Activated B cell treated with CpG ODN at 0.5 μM for 24 hours (primary cell): ENCODE measurements at regions not wholly inside any gene's neighbourhood (a gene's known extent, or its start where the extent isn't known, plus 50 kb on each side); places are given as distances from the start of the nearest gene placed in this dataset.

Source experiments
- ATAC-seq: fragments of 200-7000 bp; cut with Tn5 transposase; one replicate; pipeline ENCODE4 v1.10.0; 2021; ENCODE audit warnings: low read depth, mild to moderate bottlenecking, moderate library complexity
- CTCF ChIA-PET: fragments of 350-600 bp; sonication (Branson Sonifier 250); formaldehyde crosslinking; loops from one replicate; lab custom pipeline; 2021; ENCODE audit warnings: antibody characterized with exemption; lab: Charles Lee
- POLR2A ChIA-PET: fragments of 350-600 bp; sonication (Branson Sonifier 250); formaldehyde crosslinking; loops from one replicate; lab custom pipeline; 2021; ENCODE audit warnings: antibody characterized with exemption; lab: Charles Lee
- DNase-seq: peaks from one replicate; pipeline ENCODE4 v3.0.0; 2022
- H3K27ac Mint-ChIP-seq: one replicate; pipeline ENCODE4 v1.8.0; 2020; ENCODE audit warnings: mixed read lengths
- H3K27me3 Mint-ChIP-seq: one replicate; pipeline ENCODE4 v1.8.0; 2021; ENCODE audit warnings: mixed read lengths
- H3K36me3 Mint-ChIP-seq: one replicate; pipeline ENCODE4 v1.8.0; 2021; ENCODE audit warnings: low read depth, mixed read lengths
- H3K4me1 Mint-ChIP-seq: one replicate; pipeline ENCODE4 v1.8.0; 2021; ENCODE audit warnings: mixed read lengths
- H3K4me3 Mint-ChIP-seq: one replicate; pipeline ENCODE4 v1.8.0; 2020; ENCODE audit warnings: mild to moderate bottlenecking, mixed read lengths
- H3K9me3 Mint-ChIP-seq: one replicate; pipeline ENCODE4 v1.8.0; 2020; ENCODE audit warnings: mixed read lengths
- intact Hi-C: fragments of 100-400 bp; cut with micrococcal nuclease; formaldehyde crosslinking; loops from one replicate; pipeline ENCODE4 v1.15.1; 2024
- TF ChIP-seq, protein P1 (sequence below): fragments of 200-600 bp; IDR thresholded peaks from one replicate; pipeline ENCODE4 v1.8.0; 2022; ENCODE audit warnings: antibody characterized with exemption, mild to moderate bottlenecking

DNA sequence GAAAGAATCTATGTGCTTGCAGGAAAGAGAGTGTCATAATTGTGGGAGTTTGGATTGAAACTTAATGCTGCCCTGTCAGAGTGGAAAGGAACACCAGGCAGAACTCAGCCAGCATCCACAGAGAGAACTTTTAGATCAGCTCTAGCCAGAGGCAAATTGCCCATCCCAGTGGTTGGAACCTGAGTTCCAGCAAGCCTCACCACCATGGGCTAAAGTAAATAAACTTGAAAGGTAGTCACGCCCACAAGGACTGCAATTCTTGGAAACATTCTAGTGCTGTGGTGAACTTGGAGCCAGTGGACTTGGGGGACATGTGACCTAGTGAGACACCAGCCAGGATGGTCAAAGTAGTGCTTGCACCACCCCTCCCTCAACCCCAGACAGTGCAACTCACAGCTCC lies 571.6 kb downstream of the LRRIQ3 start:
- ChIA-PET POLR2A (no interaction called here), CTCF (no interaction called here)
- DNase-seq = no peak
- no peaks in the 10 kb centered on the region for H3K4me1 Mint-ChIP-seq
- no peak overlapping the region for H3K4me3 Mint-ChIP-seq
- no peaks in the 10 kb centered on the region for H3K9me3 Mint-ChIP-seq
- intact Hi-C loops = no loop called here
- no peaks in the 10 kb centered on the region for H3K36me3 Mint-ChIP-seq
- TF ChIP-seq, protein P1, sequence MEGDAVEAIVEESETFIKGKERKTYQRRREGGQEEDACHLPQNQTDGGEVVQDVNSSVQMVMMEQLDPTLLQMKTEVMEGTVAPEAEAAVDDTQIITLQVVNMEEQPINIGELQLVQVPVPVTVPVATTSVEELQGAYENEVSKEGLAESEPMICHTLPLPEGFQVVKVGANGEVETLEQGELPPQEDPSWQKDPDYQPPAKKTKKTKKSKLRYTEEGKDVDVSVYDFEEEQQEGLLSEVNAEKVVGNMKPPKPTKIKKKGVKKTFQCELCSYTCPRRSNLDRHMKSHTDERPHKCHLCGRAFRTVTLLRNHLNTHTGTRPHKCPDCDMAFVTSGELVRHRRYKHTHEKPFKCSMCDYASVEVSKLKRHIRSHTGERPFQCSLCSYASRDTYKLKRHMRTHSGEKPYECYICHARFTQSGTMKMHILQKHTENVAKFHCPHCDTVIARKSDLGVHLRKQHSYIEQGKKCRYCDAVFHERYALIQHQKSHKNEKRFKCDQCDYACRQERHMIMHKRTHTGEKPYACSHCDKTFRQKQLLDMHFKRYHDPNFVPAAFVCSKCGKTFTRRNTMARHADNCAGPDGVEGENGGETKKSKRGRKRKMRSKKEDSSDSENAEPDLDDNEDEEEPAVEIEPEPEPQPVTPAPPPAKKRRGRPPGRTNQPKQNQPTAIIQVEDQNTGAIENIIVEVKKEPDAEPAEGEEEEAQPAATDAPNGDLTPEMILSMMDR = no peak
- no peak for ATAC-seq
- no peaks in the 10 kb centered on the region for H3K27me3 Mint-ChIP-seq
- no peak overlapping the region for H3K27ac Mint-ChIP-seq

DNA sequence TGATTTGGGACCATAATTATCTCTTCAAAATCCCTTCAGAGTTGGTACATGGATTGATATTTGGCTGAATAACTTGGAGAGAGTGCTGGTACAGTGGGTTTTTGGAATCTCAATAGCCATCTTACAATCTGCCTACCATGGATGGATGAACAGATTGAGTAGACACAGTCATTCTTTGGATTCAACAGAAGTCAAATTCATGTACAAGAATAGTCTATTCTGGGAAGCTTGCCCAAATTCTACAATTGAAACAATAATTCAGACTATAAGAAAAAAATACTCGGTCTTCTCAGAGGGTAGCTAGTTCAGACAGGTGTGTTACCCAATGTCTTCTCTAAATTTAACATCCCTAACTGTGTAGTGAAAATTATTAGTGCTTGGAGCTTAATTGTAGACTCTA lies 574.0 kb downstream of the LRRIQ3 start:
- Mint-ChIP-seq H3K27me3 (no peaks in the 10 kb centered on the region), H3K4me1 (no peaks in the 10 kb centered on the region), H3K9me3 (no peaks in the 10 kb centered on the region), H3K27ac (no peak overlapping the region), H3K36me3 (no peaks in the 10 kb centered on the region), H3K4me3 (no peak overlapping the region)
- ChIA-PET CTCF (no interaction called here), POLR2A (no interaction called here)
- intact Hi-C loops = no loop called here
- TF ChIP-seq, protein P1 = no peak
- DNase-seq (no peak), ATAC-seq (no peak)

DNA sequence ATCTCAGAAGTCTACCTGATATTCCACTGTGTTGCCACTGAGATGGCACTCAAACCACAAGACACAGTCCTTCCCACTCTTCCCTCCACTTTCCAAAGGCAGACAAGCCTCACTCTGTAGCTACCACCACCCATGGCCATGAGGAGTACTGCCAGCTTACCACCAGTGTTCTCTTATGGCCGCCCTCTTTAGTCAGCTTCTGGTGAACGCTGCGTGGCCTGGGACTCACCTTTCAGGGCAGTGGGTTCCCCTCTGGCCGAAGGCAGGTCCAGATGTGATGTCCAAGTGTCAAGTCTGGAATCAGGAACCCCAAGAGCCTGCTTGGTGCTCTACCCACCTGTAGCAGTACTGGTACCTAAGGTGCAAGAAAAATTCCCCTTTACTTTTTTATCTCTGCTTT lies 580.8 kb downstream of the LRRIQ3 start:
- CTCF ChIA-PET = no interaction called here

DNA sequence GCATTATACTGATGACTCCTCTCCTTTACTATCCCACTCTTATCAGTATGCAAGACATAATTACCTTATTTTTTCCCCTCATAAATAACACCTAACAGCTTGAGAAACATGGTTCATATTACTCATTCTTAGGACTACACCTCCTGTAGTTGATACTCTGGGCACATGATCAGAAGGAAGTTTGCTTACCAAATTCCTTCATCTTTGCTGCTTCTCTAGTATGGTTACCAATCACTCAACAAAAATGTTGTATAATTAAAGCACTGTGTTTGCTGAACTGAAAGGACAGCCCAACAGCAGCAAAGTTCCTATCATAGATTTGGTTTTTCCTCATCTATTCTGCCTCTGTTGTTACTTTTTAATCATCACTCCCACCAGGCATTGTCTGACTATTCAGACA lies 586.3 kb downstream of the LRRIQ3 start:
- ATAC-seq (no peak), DNase-seq (no peak)
- Mint-ChIP-seq H3K9me3 (peaks cover 3% of the 10 kb centered on the region), H3K27me3 (no peaks in the 10 kb centered on the region), H3K36me3 (no peaks in the 10 kb centered on the region), H3K4me1 (no peaks in the 10 kb centered on the region), H3K4me3 (no peak overlapping the region), H3K27ac (no peak overlapping the region)
- intact Hi-C loops = no loop called here
- TF ChIP-seq, protein P1 = no peak
- ChIA-PET POLR2A (no interaction called here), CTCF (no interaction called here)

More for the DNA sequence above, 580.8 kb downstream of the LRRIQ3 start:
- intact Hi-C loops = no loop called here
- H3K27me3 Mint-ChIP-seq = no peaks in the 10 kb centered on the region
- no peak for DNase-seq
- H3K27ac Mint-ChIP-seq = no peak overlapping the region
- TF ChIP-seq, protein P1 = no peak
- H3K4me3 Mint-ChIP-seq = no peak overlapping the region
- H3K4me1 Mint-ChIP-seq = no peaks in the 10 kb centered on the region
- H3K36me3 Mint-ChIP-seq = no peaks in the 10 kb centered on the region
- POLR2A ChIA-PET = no interaction called here
- peaks cover 3% of the 10 kb centered on the region for H3K9me3 Mint-ChIP-seq
- no peak for ATAC-seq

DNA sequence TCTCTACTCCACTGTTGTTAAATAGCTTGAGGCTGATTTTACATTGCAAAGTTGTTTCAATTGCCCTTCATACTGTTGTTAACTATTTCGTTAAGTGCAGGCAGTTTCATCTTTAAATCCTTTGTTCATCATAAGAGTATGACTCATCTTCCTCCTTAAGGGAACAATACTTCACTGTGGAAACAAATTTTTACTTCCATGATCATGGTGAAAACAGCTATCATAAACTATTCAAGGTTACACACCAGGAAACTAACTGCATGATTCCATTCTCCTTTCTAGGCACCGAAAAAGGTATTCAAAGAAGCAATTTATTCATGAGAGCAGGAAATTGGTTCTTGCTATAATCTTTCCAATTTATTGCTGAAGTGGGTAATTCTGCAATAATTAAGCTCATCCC lies 593.2 kb downstream of the LRRIQ3 start:
- no peak for ATAC-seq
- peaks cover 2% of the 10 kb centered on the region for H3K9me3 Mint-ChIP-seq
- no peaks in the 10 kb centered on the region for H3K27me3 Mint-ChIP-seq
- no peak for DNase-seq
- TF ChIP-seq, protein P1 = no peak
- ChIA-PET CTCF (no interaction called here), POLR2A (no interaction called here)
- H3K36me3 Mint-ChIP-seq = no peaks in the 10 kb centered on the region
- no peaks in the 10 kb centered on the region for H3K4me1 Mint-ChIP-seq
- no peak overlapping the region for H3K4me3 Mint-ChIP-seq
- no peak overlapping the region for H3K27ac Mint-ChIP-seq
- intact Hi-C loops = no loop called here
